PC-3 (cell line): ENCODE measurements at regions not wholly inside any gene's neighbourhood (a gene's known extent, or its start where the extent isn't known, plus 50 kb on each side); places are given as distances from the start of the nearest gene placed in this dataset.

Experiments
- CTCF ChIP-seq: fragments of 300-600 bp; sonication (generic); conservative IDR thresholded peaks from 2 replicates; pipeline ENCODE4 v1.5.1; 2017; ENCODE audit warnings: antibody characterized with exemption, low read depth, mild to moderate bottlenecking, low read length
- EZH2phosphoT487 ChIP-seq: fragments of 300-600 bp; sonication (generic); IDR thresholded peaks from 2 replicates; pipeline ENCODE4 v1.6.1; 2018; ENCODE audit warnings: mild to moderate bottlenecking, antibody characterized with exemption, low read length, borderline replicate concordance

GRCh38 chr2:235366390-235366789 lies 127.5 kb upstream of the AGAP1 start:
- TF ChIP-seq CTCF (no peak), EZH2phosphoT487 (no peak)
